Activated CD4-positive, alpha-beta memory T cell treated with anti-CD3 and anti-CD28 coated beads, Interleukin-2, amount 10 ng/mL, durations not matched to agents 7 days and 5 days (primary cell): ENCODE measurements at regions not wholly inside any gene's neighbourhood (a gene's known extent, or its start where the extent isn't known, plus 50 kb on each side); places are given as distances from the start of the nearest gene placed in this dataset.

ENCODE experiments used
- CTCF ChIA-PET: fragments of 350-600 bp; sonication (Branson Sonifier 250); formaldehyde crosslinking; loops from one replicate; lab custom pipeline; 2021; ENCODE audit warnings: antibody characterized with exemption, inconsistent platforms; lab: Charles Lee
- POLR2A ChIA-PET: fragments of 350-600 bp; sonication (Branson Sonifier 250); formaldehyde crosslinking; loops from one replicate; lab custom pipeline; 2021; ENCODE audit warnings: antibody characterized with exemption; lab: Charles Lee
- DNase-seq: peaks from one replicate; pipeline ENCODE4 v3.0.0-alpha.2; 2020
- H3K27ac Mint-ChIP-seq: one replicate; pipeline ENCODE4 v1.8.0; 2021; ENCODE audit warnings: mild to moderate bottlenecking, mixed read lengths
- H3K27me3 Mint-ChIP-seq: one replicate; pipeline ENCODE4 v1.8.0; 2021; ENCODE audit warnings: mixed read lengths
- H3K36me3 Mint-ChIP-seq: one replicate; pipeline ENCODE4 v1.8.0; 2021; ENCODE audit warnings: low read depth, mixed read lengths
- H3K4me1 Mint-ChIP-seq: one replicate; pipeline ENCODE4 v1.8.0; 2021; ENCODE audit warnings: mixed read lengths
- H3K4me3 Mint-ChIP-seq: one replicate; pipeline ENCODE4 v1.8.0; 2021; ENCODE audit warnings: mild to moderate bottlenecking, mixed read lengths
- H3K9me3 Mint-ChIP-seq: one replicate; pipeline ENCODE4 v1.8.0; 2021; ENCODE audit warnings: mixed read lengths

GRCh38 chr4:175033162-175033561 is 115.0 kb downstream of the ADAM29 start:
- Mint-ChIP-seq H3K27ac (no peak overlapping the region), H3K36me3 (no peaks in the 10 kb centered on the region), H3K4me1 (no peaks in the 10 kb centered on the region), H3K27me3 (no peaks in the 10 kb centered on the region), H3K9me3 (peaks cover 3% of the 10 kb centered on the region), H3K4me3 (no peak overlapping the region)
- DNase-seq: no peak
- ChIA-PET POLR2A (no interaction called here), CTCF (no interaction called here)

GRCh38 chr4:175034007-175034406 is 115.8 kb downstream of the ADAM29 start:
- Mint-ChIP-seq H3K27me3 (no peaks in the 10 kb centered on the region), H3K36me3 (no peaks in the 10 kb centered on the region), H3K27ac (no peak overlapping the region), H3K4me3 (no peak overlapping the region), H3K4me1 (no peaks in the 10 kb centered on the region), H3K9me3 (peaks cover 3% of the 10 kb centered on the region)
- POLR2A ChIA-PET: no interaction called here
- CTCF ChIA-PET: no interaction called here
- no peak for DNase-seq

GRCh38 chr4:175034986-175035705 is 117.0 kb downstream of the ADAM29 start:
- Mint-ChIP-seq H3K4me1 (no peaks in the 10 kb centered on the region), H3K27ac (no peak overlapping the region), H3K27me3 (no peaks in the 10 kb centered on the region), H3K4me3 (no peak overlapping the region), H3K36me3 (no peaks in the 10 kb centered on the region), H3K9me3 (peaks cover 3% of the 10 kb centered on the region)
- POLR2A ChIA-PET: no interaction called here
- CTCF ChIA-PET: no interaction called here
- no peak for DNase-seq

GRCh38 chr4:175035905-175036304 is 117.7 kb downstream of the ADAM29 start:
- H3K4me3 Mint-ChIP-seq: no peak overlapping the region
- H3K36me3 Mint-ChIP-seq: no peaks in the 10 kb centered on the region
- ChIA-PET CTCF (no interaction called here), POLR2A (no interaction called here)
- no peaks in the 10 kb centered on the region for H3K27me3 Mint-ChIP-seq
- no peaks in the 10 kb centered on the region for H3K4me1 Mint-ChIP-seq
- no peak overlapping the region for H3K27ac Mint-ChIP-seq
- DNase-seq: no peak
- peaks cover 3% of the 10 kb centered on the region for H3K9me3 Mint-ChIP-seq

GRCh38 chr4:175048111-175048784 is 130.1 kb downstream of the ADAM29 start:
- Mint-ChIP-seq H3K9me3 (peaks cover 5% of the 10 kb centered on the region), H3K27me3 (no peaks in the 10 kb centered on the region), H3K36me3 (no peaks in the 10 kb centered on the region), H3K27ac (no peak overlapping the region), H3K4me3 (no peak overlapping the region), H3K4me1 (no peaks in the 10 kb centered on the region)
- ChIA-PET CTCF (no interaction called here), POLR2A (no interaction called here)
- DNase-seq: no peak

- H3K4me1 Mint-ChIP-seq: no peaks in the 10 kb centered on the region
- H3K9me3 Mint-ChIP-seq: peaks cover 4% of the 10 kb centered on the region
- POLR2A ChIA-PET: no interaction called here
- DNase-seq: no peak
- CTCF ChIA-PET: no interaction called here
- no peaks in the 10 kb centered on the region for H3K27me3 Mint-ChIP-seq
- H3K4me3 Mint-ChIP-seq: no peak overlapping the region
- H3K36me3 Mint-ChIP-seq: no peaks in the 10 kb centered on the region
- H3K27ac Mint-ChIP-seq: no peak overlapping the region
These were observed 130.7 kb downstream of the ADAM29 start for GRCh38 chr4:175048906-175049305.

DNA sequence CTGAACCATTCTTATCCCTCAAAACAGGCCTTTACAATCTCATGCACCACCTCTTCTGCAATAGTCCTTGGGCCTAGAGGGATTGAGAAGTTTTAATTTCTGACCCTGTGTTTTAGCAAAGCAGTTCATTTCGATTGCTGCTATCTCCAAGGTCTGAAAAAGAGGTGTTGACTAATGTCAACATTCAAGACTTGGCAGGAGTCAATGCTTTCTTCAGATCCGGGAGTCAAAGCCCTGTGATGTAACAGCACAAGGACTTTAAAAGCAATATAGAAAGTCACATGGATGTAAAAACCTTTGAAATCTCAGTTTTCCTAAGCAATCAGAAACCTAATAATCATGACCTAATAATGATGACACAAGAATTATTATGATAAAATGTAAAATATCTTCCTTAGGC is 133.8 kb downstream of the ADAM29 start:
- no peak for DNase-seq
- Mint-ChIP-seq H3K4me1 (no peaks in the 10 kb centered on the region), H3K4me3 (no peak overlapping the region), H3K9me3 (peaks cover 4% of the 10 kb centered on the region), H3K27me3 (no peaks in the 10 kb centered on the region), H3K27ac (no peak overlapping the region), H3K36me3 (no peaks in the 10 kb centered on the region)
- CTCF ChIA-PET: no interaction called here
- POLR2A ChIA-PET: no interaction called here

- ChIA-PET POLR2A (no interaction called here), CTCF (no interaction called here)
- no peak for DNase-seq
- Mint-ChIP-seq H3K9me3 (peaks cover 2% of the 10 kb centered on the region), H3K36me3 (no peaks in the 10 kb centered on the region), H3K27me3 (no peaks in the 10 kb centered on the region), H3K4me1 (no peaks in the 10 kb centered on the region), H3K27ac (no peak overlapping the region), H3K4me3 (no peak overlapping the region)
These were observed 136.8 kb downstream of the ADAM29 start for GRCh38 chr4:175054980-175055379.

- no peak overlapping the region for H3K27ac Mint-ChIP-seq
- POLR2A ChIA-PET: no interaction called here
- peaks cover 5% of the 10 kb centered on the region for H3K9me3 Mint-ChIP-seq
- H3K36me3 Mint-ChIP-seq: no peaks in the 10 kb centered on the region
- H3K27me3 Mint-ChIP-seq: no peaks in the 10 kb centered on the region
- no peaks in the 10 kb centered on the region for H3K4me1 Mint-ChIP-seq
- no peak overlapping the region for H3K4me3 Mint-ChIP-seq
- CTCF ChIA-PET: no interaction called here
- no peak for DNase-seq
These were observed 144.0 kb downstream of the ADAM29 start for GRCh38 chr4:175062183-175062592.

DNA sequence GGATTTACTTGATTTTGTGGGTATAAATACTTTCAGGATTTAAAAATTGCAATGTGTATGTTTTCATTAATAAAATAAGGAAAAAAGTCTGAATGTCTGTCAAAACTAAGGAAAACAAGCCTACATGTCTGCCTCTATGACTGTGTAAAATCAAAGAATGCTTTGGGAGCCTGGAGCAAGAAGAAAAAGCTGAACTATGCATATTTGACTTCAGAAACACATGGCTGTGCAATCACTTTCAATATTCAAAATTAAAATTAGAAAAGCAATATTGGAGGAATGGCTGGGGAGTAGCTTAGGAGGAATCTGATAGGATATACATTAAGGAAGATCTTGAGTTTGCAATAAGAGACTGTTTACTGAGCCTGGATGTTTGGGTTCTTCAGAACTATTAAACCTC is 147.1 kb downstream of the ADAM29 start:
- no peaks in the 10 kb centered on the region for H3K27me3 Mint-ChIP-seq
- POLR2A ChIA-PET: no interaction called here
- DNase-seq: no peak
- CTCF ChIA-PET: no interaction called here
- H3K36me3 Mint-ChIP-seq: no peaks in the 10 kb centered on the region
- no peaks in the 10 kb centered on the region for H3K4me1 Mint-ChIP-seq
- no peak overlapping the region for H3K4me3 Mint-ChIP-seq
- peaks cover 7% of the 10 kb centered on the region for H3K9me3 Mint-ChIP-seq
- H3K27ac Mint-ChIP-seq: no peak overlapping the region

DNA sequence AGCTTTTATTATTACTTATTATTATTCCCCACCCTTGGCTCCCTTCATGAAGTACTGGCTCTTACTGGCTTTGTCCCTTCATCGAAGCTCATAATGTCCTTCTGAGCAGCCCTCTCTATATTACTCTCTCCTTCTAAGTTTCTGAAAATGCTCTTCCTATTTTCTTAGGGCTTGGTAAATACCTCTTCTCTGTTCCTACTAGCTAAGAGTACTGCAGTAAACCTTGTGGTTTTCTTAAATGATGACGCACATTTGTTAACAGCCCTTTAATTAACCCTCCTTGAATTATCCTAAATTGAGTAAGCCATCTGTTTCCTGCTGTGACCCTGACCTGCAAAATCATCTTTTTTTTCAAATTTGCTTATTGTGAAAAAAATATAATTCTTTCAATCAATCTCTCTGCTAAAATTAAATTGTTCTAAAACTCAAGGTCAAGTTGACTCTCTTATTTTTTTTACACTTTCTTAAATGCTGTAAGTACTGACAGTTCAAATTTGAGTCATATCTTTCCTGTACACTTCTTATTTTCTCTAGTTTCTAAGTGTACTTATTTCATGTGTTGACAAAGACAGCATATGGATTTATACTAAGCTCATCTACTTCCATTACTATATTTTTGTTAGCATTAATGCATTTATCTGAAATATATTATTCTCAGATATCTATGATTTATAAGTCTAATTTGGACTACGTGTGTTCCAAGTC is 148.9 kb downstream of the ADAM29 start:
- peaks cover 6% of the 10 kb centered on the region for H3K9me3 Mint-ChIP-seq
- H3K27me3 Mint-ChIP-seq: no peaks in the 10 kb centered on the region
- no peaks in the 10 kb centered on the region for H3K36me3 Mint-ChIP-seq
- no peak overlapping the region for H3K4me3 Mint-ChIP-seq
- DNase-seq: no peak
- no peaks in the 10 kb centered on the region for H3K4me1 Mint-ChIP-seq
- ChIA-PET POLR2A (interaction anchor here (0.6 kb wide), 1 partner anchor 897 kb away, joined by 3 read pairs; no protein-coding TSS in a partner anchor), CTCF (no interaction called here)
- H3K27ac Mint-ChIP-seq: no peak overlapping the region

DNA sequence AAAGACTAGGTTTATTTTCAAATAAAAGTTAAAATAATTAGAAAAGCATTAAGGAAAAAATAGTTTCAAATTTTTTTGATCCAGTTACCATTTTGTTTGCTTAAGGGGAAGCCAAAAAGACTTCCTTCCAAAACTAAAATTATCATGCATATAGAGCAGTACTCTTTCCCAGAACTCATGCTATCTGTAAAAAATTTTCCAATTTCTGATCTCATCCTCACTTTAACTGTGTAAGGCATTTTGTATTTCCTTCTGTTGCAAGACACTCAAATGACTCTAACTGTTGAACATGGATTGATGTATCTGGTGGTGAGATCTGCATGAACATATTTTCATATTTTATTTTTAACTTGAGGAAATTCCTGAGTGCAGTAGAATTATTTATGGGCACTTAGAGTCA is 150.1 kb downstream of the ADAM29 start:
- no peak for DNase-seq
- Mint-ChIP-seq H3K36me3 (no peaks in the 10 kb centered on the region), H3K4me1 (no peaks in the 10 kb centered on the region), H3K27me3 (no peaks in the 10 kb centered on the region), H3K9me3 (peaks cover 6% of the 10 kb centered on the region), H3K27ac (no peak overlapping the region), H3K4me3 (no peak overlapping the region)
- ChIA-PET CTCF (no interaction called here), POLR2A (no interaction called here)

GRCh38 chr4:175070444-175070843 is 152.3 kb downstream of the ADAM29 start:
- no peaks in the 10 kb centered on the region for H3K27me3 Mint-ChIP-seq
- no peak for DNase-seq
- POLR2A ChIA-PET: no interaction called here
- no peaks in the 10 kb centered on the region for H3K36me3 Mint-ChIP-seq
- H3K9me3 Mint-ChIP-seq: peaks cover 2% of the 10 kb centered on the region
- H3K4me3 Mint-ChIP-seq: no peak overlapping the region
- CTCF ChIA-PET: no interaction called here
- no peaks in the 10 kb centered on the region for H3K4me1 Mint-ChIP-seq
- no peak overlapping the region for H3K27ac Mint-ChIP-seq
